ENCODE measurements at regions not wholly inside any gene's neighbourhood (a gene's known extent, or its start where the extent isn't known, plus 50 kb on each side); places are given as distances from the start of the nearest gene placed in this dataset.
A peak's percentile ranks its signal among the peaks of the same experiment; 100 is the strongest.

GRCh38 chr2:239745386-239746227 lies 279.5 kb downstream of the NDUFA10 start:
- H3K4me1 Mint-ChIP-seq: peaks cover 0 to 3% (median 0%) of the 10 kb centered on the region in 3 donors
- H3K9me3 ChIP-seq (ENCODE audit: low read length): no peaks in the 10 kb centered on the region
- POLR2A ChIA-PET: no interaction called here
- H3K4me3 ChIP-seq (ENCODE audit: low read length): no peak overlapping the region
- H3K4me3 Mint-ChIP-seq: no peak overlapping the region
- peaks cover 0 to 2% of the 10 kb centered on the region in 2 donors for H3K27me3 Mint-ChIP-seq
- H3K36me3 ChIP-seq (ENCODE audit: insufficient read depth, low read length): no peaks in the 10 kb centered on the region
- no peak for DNase-seq
- no peaks in the 10 kb centered on the region for H3K36me3 Mint-ChIP-seq
- no peaks in the 10 kb centered on the region for H3K4me1 ChIP-seq (ENCODE audit: insufficient read depth, low read length)
- H3K27me3 ChIP-seq (ENCODE audit: insufficient read depth, low read length, poor library complexity, severe bottlenecking): no peaks in the 10 kb centered on the region
- H3K27ac ChIP-seq (ENCODE audit: low read depth, low read length): no peak overlapping the region
- CTCF ChIA-PET: no interaction called here
- peaks cover 0 to 2% (median 0%) of the 10 kb centered on the region in 5 donors for H3K9me3 Mint-ChIP-seq
- H3K27ac Mint-ChIP-seq: peak overlapping the region in 1 of 8 donors; percentile 84

GRCh38 chr2:239744706-239745340 lies 280.3 kb downstream of the NDUFA10 start:
- Mint-ChIP-seq H3K9me3 (peaks cover 0 to 2% (median 0%) of the 10 kb centered on the region in 5 donors), H3K36me3 (no peaks in the 10 kb centered on the region), H3K27me3 (peaks cover 0 to 2% of the 10 kb centered on the region in 2 donors), H3K4me3 (no peak overlapping the region), H3K27ac (no peak overlapping the region), H3K4me1 (peaks cover 0 to 3% (median 0%) of the 10 kb centered on the region in 3 donors)
- Histone ChIP-seq H3K9me3 (ENCODE audit: low read length) (no peaks in the 10 kb centered on the region), H3K4me1 (ENCODE audit: insufficient read depth, low read length) (no peaks in the 10 kb centered on the region), H3K27ac (ENCODE audit: low read depth, low read length) (no peak overlapping the region), H3K36me3 (ENCODE audit: insufficient read depth, low read length) (no peaks in the 10 kb centered on the region), H3K4me3 (ENCODE audit: low read length) (no peak overlapping the region), H3K27me3 (ENCODE audit: insufficient read depth, low read length, poor library complexity, severe bottlenecking) (no peaks in the 10 kb centered on the region)
- DNase-seq: no peak
- POLR2A ChIA-PET: no interaction called here
- CTCF ChIA-PET: no interaction called here

- no peak overlapping the region for H3K27ac ChIP-seq (ENCODE audit: low read depth, low read length)
- Mint-ChIP-seq H3K27me3 (peaks cover 0 to 2% of the 10 kb centered on the region in 2 donors), H3K4me3 (no peak overlapping the region), H3K36me3 (no peaks in the 10 kb centered on the region), H3K4me1 (peaks cover 0 to 3% (median 0%) of the 10 kb centered on the region in 3 donors), H3K9me3 (peaks cover 0 to 2% (median 0%) of the 10 kb centered on the region in 5 donors), H3K27ac (no peak overlapping the region)
- H3K9me3 ChIP-seq (ENCODE audit: low read length): no peaks in the 10 kb centered on the region
- H3K4me3 ChIP-seq (ENCODE audit: low read length): no peak overlapping the region
- DNase-seq: no peak
- H3K27me3 ChIP-seq (ENCODE audit: insufficient read depth, low read length, poor library complexity, severe bottlenecking): no peaks in the 10 kb centered on the region
- ChIA-PET CTCF (no interaction called here), POLR2A (no interaction called here)
- H3K4me1 ChIP-seq (ENCODE audit: insufficient read depth, low read length): no peaks in the 10 kb centered on the region
- no peaks in the 10 kb centered on the region for H3K36me3 ChIP-seq (ENCODE audit: insufficient read depth, low read length)
Observed at GRCh38 chr2:239743206-239743605, 281.9 kb downstream of the NDUFA10 start.

- no peak overlapping the region for H3K27ac ChIP-seq (ENCODE audit: low read depth, low read length)
- H3K4me1 ChIP-seq (ENCODE audit: insufficient read depth, low read length): no peaks in the 10 kb centered on the region
- Mint-ChIP-seq H3K4me3 (no peak overlapping the region), H3K4me1 (peaks cover 0 to under 1% (median 0%) of the 10 kb centered on the region in 3 donors), H3K9me3 (no peaks in the 10 kb centered on the region), H3K36me3 (no peaks in the 10 kb centered on the region), H3K27me3 (peaks cover 0 to 2% of the 10 kb centered on the region in 2 donors), H3K27ac (no peak overlapping the region)
- no peaks in the 10 kb centered on the region for H3K36me3 ChIP-seq (ENCODE audit: insufficient read depth, low read length)
- ChIA-PET POLR2A (no interaction called here), CTCF (no interaction called here)
- H3K9me3 ChIP-seq (ENCODE audit: low read length): no peaks in the 10 kb centered on the region
- no peak for DNase-seq
- no peaks in the 10 kb centered on the region for H3K27me3 ChIP-seq (ENCODE audit: insufficient read depth, low read length, poor library complexity, severe bottlenecking)
- H3K4me3 ChIP-seq (ENCODE audit: low read length): no peak overlapping the region
Observed at GRCh38 chr2:239742377-239742776, 282.8 kb downstream of the NDUFA10 start.

GRCh38 chr2:239739206-239739605 lies 285.9 kb downstream of the NDUFA10 start:
- no peaks in the 10 kb centered on the region for H3K4me1 Mint-ChIP-seq
- H3K9me3 ChIP-seq (ENCODE audit: low read length): no peaks in the 10 kb centered on the region
- H3K9me3 Mint-ChIP-seq: no peaks in the 10 kb centered on the region
- H3K4me3 Mint-ChIP-seq: no peak overlapping the region
- H3K36me3 ChIP-seq (ENCODE audit: insufficient read depth, low read length): no peaks in the 10 kb centered on the region
- H3K27me3 Mint-ChIP-seq: peaks cover 0 to 2% of the 10 kb centered on the region in 2 donors
- H3K27ac ChIP-seq (ENCODE audit: low read depth, low read length): no peak overlapping the region
- POLR2A ChIA-PET: interaction anchor here (0.6 kb wide), 1 partner anchor 188 kb away, joined by 3 read pairs; no protein-coding TSS in a partner anchor
- no peak overlapping the region for H3K27ac Mint-ChIP-seq
- H3K36me3 Mint-ChIP-seq: no peaks in the 10 kb centered on the region
- no peak overlapping the region for H3K4me3 ChIP-seq (ENCODE audit: low read length)
- no peak for DNase-seq
- no peaks in the 10 kb centered on the region for H3K4me1 ChIP-seq (ENCODE audit: insufficient read depth, low read length)
- H3K27me3 ChIP-seq (ENCODE audit: insufficient read depth, low read length, poor library complexity, severe bottlenecking): no peaks in the 10 kb centered on the region
- CTCF ChIA-PET: no interaction called here

GRCh38 chr2:239738159-239738558 lies 287.0 kb downstream of the NDUFA10 start:
- no peaks in the 10 kb centered on the region for H3K36me3 Mint-ChIP-seq
- Histone ChIP-seq H3K4me1 (ENCODE audit: insufficient read depth, low read length) (no peaks in the 10 kb centered on the region), H3K9me3 (ENCODE audit: low read length) (no peaks in the 10 kb centered on the region), H3K4me3 (ENCODE audit: low read length) (no peak overlapping the region), H3K27ac (ENCODE audit: low read depth, low read length) (no peak overlapping the region), H3K27me3 (ENCODE audit: insufficient read depth, low read length, poor library complexity, severe bottlenecking) (no peaks in the 10 kb centered on the region), H3K36me3 (ENCODE audit: insufficient read depth, low read length) (no peaks in the 10 kb centered on the region)
- ChIA-PET CTCF (no interaction called here), POLR2A (no interaction called here)
- H3K9me3 Mint-ChIP-seq: no peaks in the 10 kb centered on the region
- DNase-seq: no peak
- no peaks in the 10 kb centered on the region for H3K4me1 Mint-ChIP-seq
- H3K4me3 Mint-ChIP-seq: no peak overlapping the region
- no peak overlapping the region for H3K27ac Mint-ChIP-seq
- H3K27me3 Mint-ChIP-seq: peaks cover 0 to 2% of the 10 kb centered on the region in 2 donors

GRCh38 chr2:239737144-239737463 lies 288.0 kb downstream of the NDUFA10 start:
- Mint-ChIP-seq H3K27ac (no peak overlapping the region), H3K4me3 (no peak overlapping the region), H3K9me3 (no peaks in the 10 kb centered on the region), H3K4me1 (no peaks in the 10 kb centered on the region), H3K36me3 (no peaks in the 10 kb centered on the region), H3K27me3 (no peaks in the 10 kb centered on the region)
- Histone ChIP-seq H3K27ac (ENCODE audit: low read depth, low read length) (no peak overlapping the region), H3K36me3 (ENCODE audit: insufficient read depth, low read length) (no peaks in the 10 kb centered on the region), H3K27me3 (ENCODE audit: insufficient read depth, low read length, poor library complexity, severe bottlenecking) (no peaks in the 10 kb centered on the region), H3K4me3 (ENCODE audit: low read length) (no peak overlapping the region), H3K9me3 (ENCODE audit: low read length) (no peaks in the 10 kb centered on the region), H3K4me1 (ENCODE audit: insufficient read depth, low read length) (no peaks in the 10 kb centered on the region)
- CTCF ChIA-PET: no interaction called here
- no peak for DNase-seq
- POLR2A ChIA-PET: no interaction called here

GRCh38 chr2:239736358-239737143 lies 288.6 kb downstream of the NDUFA10 start:
- ChIA-PET POLR2A (no interaction called here), CTCF (no interaction called here)
- DNase-seq: no peak

More at GRCh38 chr2:239736358-239737143, 288.6 kb downstream of the NDUFA10 start:
- no peak overlapping the region for H3K27ac Mint-ChIP-seq
- no peaks in the 10 kb centered on the region for H3K4me1 Mint-ChIP-seq
- Histone ChIP-seq H3K9me3 (ENCODE audit: low read length) (no peaks in the 10 kb centered on the region), H3K4me1 (ENCODE audit: insufficient read depth, low read length) (no peaks in the 10 kb centered on the region), H3K4me3 (ENCODE audit: low read length) (no peak overlapping the region), H3K27me3 (ENCODE audit: insufficient read depth, low read length, poor library complexity, severe bottlenecking) (no peaks in the 10 kb centered on the region), H3K27ac (ENCODE audit: low read depth, low read length) (no peak overlapping the region), H3K36me3 (ENCODE audit: insufficient read depth, low read length) (no peaks in the 10 kb centered on the region)
- H3K27me3 Mint-ChIP-seq: peaks cover 0 to 2% of the 10 kb centered on the region in 2 donors
- no peak overlapping the region for H3K4me3 Mint-ChIP-seq
- no peaks in the 10 kb centered on the region for H3K9me3 Mint-ChIP-seq
- no peaks in the 10 kb centered on the region for H3K36me3 Mint-ChIP-seq

Data from CD8-positive, alpha-beta memory T cell (primary cell).